ENCODE measurements at regions not wholly inside any gene's neighbourhood (a gene's known extent, or its start where the extent isn't known, plus 50 kb on each side); places are given as distances from the start of the nearest gene placed in this dataset.

GRCh38 chr2:235378246-235378645 lies 115.6 kb upstream of the AGAP1 start:
- TF ChIP-seq CTCF (IDR thresholded peaks at IDR 0.05 in 8 of 11, conservative IDR thresholded peaks at IDR 0.05 in 3 of 11), result no peak
- no peak for TF ChIP-seq POLR2AphosphoS5 (IDR thresholded peaks at IDR 0.05)

Data from spleen (tissue), 7 donors.